Activated T-helper 2 cell treated with anti-CD3 and anti-CD28 coated beads, Interferon-gamma antibody, Interleukin-2, Interleukin-4, amounts not matched to agents 10 μg/mL and 5 μg/mL and 100 μg/mL, durations not matched to agents 14 hours and 24 hours and 36 hours (primary cell): ENCODE measurements at regions not wholly inside any gene's neighbourhood (a gene's known extent, or its start where the extent isn't known, plus 50 kb on each side); places are given as distances from the start of the nearest gene placed in this dataset.

Experiments
- DNase-seq: peaks from one replicate; pipeline ENCODE4 v3.0.0; 2021; ENCODE audit warnings: low spot score
- H3K27ac Mint-ChIP-seq: one replicate; pipeline ENCODE4 v1.8.0; 2021; ENCODE audit warnings: mixed read lengths
- H3K27me3 Mint-ChIP-seq: one replicate; pipeline ENCODE4 v1.8.0; 2021; ENCODE audit warnings: low read depth, mixed read lengths
- H3K36me3 Mint-ChIP-seq: one replicate; pipeline ENCODE4 v1.8.0; 2021; ENCODE audit warnings: low read depth, mixed read lengths
- H3K4me1 Mint-ChIP-seq: one replicate; pipeline ENCODE4 v1.8.0; 2021; ENCODE audit warnings: low read depth, mixed read lengths
- H3K4me3 Mint-ChIP-seq: one replicate; pipeline ENCODE4 v1.8.0; 2021; ENCODE audit warnings: low read depth, mild to moderate bottlenecking, moderate library complexity, mixed read lengths
- H3K9me3 Mint-ChIP-seq: one replicate; pipeline ENCODE4 v1.8.0; 2021; ENCODE audit warnings: mixed read lengths
- intact Hi-C: fragments of 100-400 bp; cut with micrococcal nuclease; formaldehyde crosslinking; loops from one replicate; pipeline ENCODE4 v1.15.1; 2023

DNA sequence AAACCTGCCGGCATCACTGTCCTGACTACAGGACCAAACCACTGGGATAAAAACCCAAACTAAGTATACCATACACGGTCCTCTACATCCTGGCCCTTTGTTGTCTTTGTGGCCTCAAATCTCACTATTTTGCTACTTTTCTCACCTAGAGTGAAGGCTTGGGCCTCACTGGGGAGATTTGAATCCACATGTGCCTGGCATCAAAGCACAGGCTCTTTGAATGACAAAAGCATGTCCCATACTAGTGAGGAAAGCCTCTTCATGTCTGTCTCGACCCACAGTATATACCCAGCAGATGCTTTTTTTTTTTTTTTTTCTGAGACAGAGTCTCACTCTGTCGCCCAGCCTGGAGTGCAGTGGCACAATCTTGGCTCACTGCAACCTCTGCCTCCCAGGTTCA, 72.5 kb upstream of the DRD2 start:
- intact Hi-C loops: no loop called here
- Mint-ChIP-seq H3K4me1 (peaks cover 4% of the 10 kb centered on the region), H3K27me3 (peaks cover 38% of the 10 kb centered on the region), H3K36me3 (no peaks in the 10 kb centered on the region), H3K27ac (no peak overlapping the region), H3K4me3 (no peak overlapping the region), H3K9me3 (no peaks in the 10 kb centered on the region)
- DNase-seq: no peak

GRCh38 chr11:113546757-113547507, 71.7 kb upstream of the DRD2 start:
- H3K9me3 Mint-ChIP-seq: no peaks in the 10 kb centered on the region
- no peak overlapping the region for H3K4me3 Mint-ChIP-seq
- no peak overlapping the region for H3K27ac Mint-ChIP-seq
- H3K4me1 Mint-ChIP-seq: peaks cover 3% of the 10 kb centered on the region
- no peaks in the 10 kb centered on the region for H3K36me3 Mint-ChIP-seq
- intact Hi-C loops: no loop called here
- no peak for DNase-seq
- peaks cover 43% of the 10 kb centered on the region for H3K27me3 Mint-ChIP-seq

DNA sequence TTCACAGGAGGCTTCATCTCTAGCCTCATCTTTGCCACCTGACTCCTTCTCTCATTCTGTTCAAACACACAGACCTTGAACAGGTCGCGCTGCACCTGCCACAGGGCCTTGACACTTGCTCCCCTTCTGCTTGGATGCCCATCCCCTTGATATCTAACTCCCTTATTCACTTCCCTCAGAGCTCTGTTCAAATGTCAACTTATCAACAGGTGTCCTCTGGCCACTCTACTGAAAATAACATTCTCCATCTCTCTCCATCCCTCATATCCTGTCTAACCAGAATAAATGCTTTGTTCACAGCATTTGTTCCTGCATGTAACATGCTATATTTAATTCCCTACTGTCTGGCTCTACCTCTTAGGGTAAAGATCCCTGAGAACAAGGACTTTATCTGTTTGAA, 67.2 kb upstream of the DRD2 start:
- H3K36me3 Mint-ChIP-seq: no peaks in the 10 kb centered on the region
- no peak overlapping the region for H3K4me3 Mint-ChIP-seq
- no peaks in the 10 kb centered on the region for H3K4me1 Mint-ChIP-seq
- H3K27me3 Mint-ChIP-seq: peaks cover 35% of the 10 kb centered on the region
- intact Hi-C loops: no loop called here
- H3K27ac Mint-ChIP-seq: no peak overlapping the region
- H3K9me3 Mint-ChIP-seq: no peaks in the 10 kb centered on the region
- no peak for DNase-seq

GRCh38 chr11:113540416-113541330, 65.5 kb upstream of the DRD2 start:
- no peaks in the 10 kb centered on the region for H3K9me3 Mint-ChIP-seq
- intact Hi-C loops: no loop called here
- H3K27me3 Mint-ChIP-seq: peaks cover 33% of the 10 kb centered on the region
- H3K36me3 Mint-ChIP-seq: no peaks in the 10 kb centered on the region
- H3K4me1 Mint-ChIP-seq: no peaks in the 10 kb centered on the region
- no peak overlapping the region for H3K4me3 Mint-ChIP-seq
- H3K27ac Mint-ChIP-seq: no peak overlapping the region
- DNase-seq: no peak

GRCh38 chr11:113538451-113539412, 63.5 kb upstream of the DRD2 start:
- no peak overlapping the region for H3K27ac Mint-ChIP-seq
- peaks cover 35% of the 10 kb centered on the region for H3K27me3 Mint-ChIP-seq
- no peak for DNase-seq
- intact Hi-C loops: no loop called here
- no peaks in the 10 kb centered on the region for H3K4me1 Mint-ChIP-seq
- no peaks in the 10 kb centered on the region for H3K36me3 Mint-ChIP-seq
- H3K4me3 Mint-ChIP-seq: no peak overlapping the region
- no peaks in the 10 kb centered on the region for H3K9me3 Mint-ChIP-seq

- H3K36me3 Mint-ChIP-seq: no peaks in the 10 kb centered on the region
- H3K27me3 Mint-ChIP-seq: peaks cover 35% of the 10 kb centered on the region
- intact Hi-C loops: no loop called here
- no peaks in the 10 kb centered on the region for H3K9me3 Mint-ChIP-seq
- no peak for DNase-seq
- no peaks in the 10 kb centered on the region for H3K4me1 Mint-ChIP-seq
- H3K27ac Mint-ChIP-seq: no peak overlapping the region
- no peak overlapping the region for H3K4me3 Mint-ChIP-seq
Measured at GRCh38 chr11:113534625-113535024, 59.4 kb upstream of the DRD2 start.

DNA sequence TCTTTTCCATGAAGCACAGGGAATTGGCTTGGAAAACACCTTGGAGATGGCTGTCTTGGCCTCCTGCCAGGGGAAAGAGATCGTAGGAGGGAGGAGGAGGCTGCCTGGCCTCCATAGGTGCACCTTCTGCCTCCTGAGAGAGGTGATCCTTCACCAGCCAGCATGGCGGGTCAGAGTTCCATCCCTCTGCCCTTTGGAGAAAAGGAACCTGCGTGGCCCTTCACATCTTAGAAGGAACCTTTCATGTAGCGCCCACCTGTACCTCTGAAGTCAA, 58.2 kb upstream of the DRD2 start:
- no peaks in the 10 kb centered on the region for H3K4me1 Mint-ChIP-seq
- no peak overlapping the region for H3K27ac Mint-ChIP-seq
- intact Hi-C loops: no loop called here
- H3K4me3 Mint-ChIP-seq: no peak overlapping the region
- peaks cover 34% of the 10 kb centered on the region for H3K27me3 Mint-ChIP-seq
- DNase-seq: no peak
- no peaks in the 10 kb centered on the region for H3K36me3 Mint-ChIP-seq
- no peaks in the 10 kb centered on the region for H3K9me3 Mint-ChIP-seq

DNA sequence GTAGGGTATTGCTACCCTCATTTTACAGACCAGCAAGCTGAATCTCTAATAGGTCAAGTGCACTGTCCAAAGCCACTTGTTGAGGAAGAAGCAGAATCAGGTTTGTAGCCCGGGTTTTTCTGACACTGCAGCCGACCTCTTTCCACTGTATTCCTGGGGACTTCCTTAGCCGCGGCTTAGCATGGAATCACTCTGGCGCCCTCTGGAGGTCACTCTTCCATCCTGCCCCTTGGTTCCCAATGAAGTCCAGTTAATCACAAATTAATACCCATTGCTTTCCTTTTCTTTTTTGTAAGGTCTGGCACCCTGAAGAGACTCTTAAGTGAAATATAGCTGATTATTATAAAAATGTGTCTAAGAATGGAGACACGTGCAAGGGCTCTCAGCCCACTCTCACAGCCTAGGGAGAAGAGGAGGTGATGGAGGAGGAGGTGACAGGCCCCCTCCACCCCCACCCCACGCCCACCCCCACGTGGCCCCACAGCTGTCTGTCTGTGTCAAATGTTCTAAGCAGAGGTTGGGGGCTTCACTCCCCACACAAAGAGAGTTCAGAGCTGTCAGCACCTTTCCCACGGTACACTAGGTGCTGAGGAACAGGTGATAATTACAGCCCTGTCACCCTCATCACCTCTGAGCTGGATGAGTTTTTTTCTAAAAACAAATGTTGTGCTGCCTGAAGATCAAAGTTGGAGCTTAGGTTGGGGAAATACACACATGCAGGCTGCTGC, 57.7 kb upstream of the DRD2 start:
- H3K4me1 Mint-ChIP-seq: no peaks in the 10 kb centered on the region
- DNase-seq: peak; percentile 27
- H3K4me3 Mint-ChIP-seq: no peak overlapping the region
- H3K27ac Mint-ChIP-seq: no peak overlapping the region
- H3K36me3 Mint-ChIP-seq: no peaks in the 10 kb centered on the region
- intact Hi-C loops: loop anchor here (1.0 kb wide), 1 partner anchor 228 kb away; no protein-coding TSS in a partner anchor
- peaks cover 28% of the 10 kb centered on the region for H3K27me3 Mint-ChIP-seq
- H3K9me3 Mint-ChIP-seq: no peaks in the 10 kb centered on the region

GRCh38 chr11:113531575-113532451, 56.6 kb upstream of the DRD2 start:
- Mint-ChIP-seq H3K4me3 (no peak overlapping the region), H3K9me3 (no peaks in the 10 kb centered on the region), H3K4me1 (no peaks in the 10 kb centered on the region), H3K27ac (no peak overlapping the region), H3K27me3 (peaks cover 32% of the 10 kb centered on the region), H3K36me3 (no peaks in the 10 kb centered on the region)
- intact Hi-C loops: loop anchor here (1.0 kb wide), 1 partner anchor 227 kb away; no protein-coding TSS in a partner anchor
- DNase-seq: no peak

GRCh38 chr11:113531083-113531482, 55.9 kb upstream of the DRD2 start:
- intact Hi-C loops: no loop called here
- no peak overlapping the region for H3K27ac Mint-ChIP-seq
- DNase-seq: no peak

DNA sequence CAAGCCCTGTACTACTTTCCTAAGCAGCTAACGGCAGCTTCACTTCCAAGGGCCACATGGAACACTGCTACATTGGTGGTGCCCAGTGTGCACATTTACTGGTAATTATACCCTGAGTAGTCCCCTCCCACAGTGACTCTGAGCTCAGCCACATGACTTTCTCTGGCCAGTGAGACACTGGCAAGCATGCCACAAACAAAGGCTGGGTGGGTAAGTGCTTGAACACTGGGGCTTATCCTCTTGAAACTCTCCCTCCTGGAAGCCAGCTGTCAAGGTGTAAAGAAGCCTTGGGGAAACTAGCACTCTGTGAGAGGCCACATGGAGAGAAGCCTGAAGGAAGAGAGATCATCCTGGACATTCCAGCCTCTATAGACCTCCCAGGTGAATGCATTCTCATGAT, 54.4 kb upstream of the DRD2 start:
- Mint-ChIP-seq H3K36me3 (no peaks in the 10 kb centered on the region), H3K27ac (no peak overlapping the region), H3K27me3 (peaks cover 26% of the 10 kb centered on the region), H3K9me3 (no peaks in the 10 kb centered on the region), H3K4me1 (no peaks in the 10 kb centered on the region), H3K4me3 (no peak overlapping the region)
- DNase-seq: no peak
- intact Hi-C loops: no loop called here

More at GRCh38 chr11:113531083-113531482, 55.9 kb upstream of the DRD2 start:
- H3K27me3 Mint-ChIP-seq: peaks cover 32% of the 10 kb centered on the region
- H3K9me3 Mint-ChIP-seq: no peaks in the 10 kb centered on the region
- no peaks in the 10 kb centered on the region for H3K4me1 Mint-ChIP-seq
- no peaks in the 10 kb centered on the region for H3K36me3 Mint-ChIP-seq
- no peak overlapping the region for H3K4me3 Mint-ChIP-seq
